Mucosa of rectum (tissue), 2 donors: ENCODE measurements at regions not wholly inside any gene's neighbourhood (a gene's known extent, or its start where the extent isn't known, plus 50 kb on each side); places are given as distances from the start of the nearest gene placed in this dataset.

Experiments
- H3K27ac ChIP-seq, 2 donors: one replicate each; pipeline ENCODE4 v1.7.0; 2013; ENCODE audit warnings: inconsistent platforms in 2 of 2, low read depth in 2 of 2, low read length in 2 of 2
- H3K27me3 ChIP-seq, 2 donors: one replicate each; pipeline ENCODE4 v1.7.0; 2013; ENCODE audit warnings: low read length in 2 of 2; ENCODE audit not compliant: control insufficient read depth in 2 of 2, insufficient read depth in 2 of 2
- H3K36me3 ChIP-seq, 2 donors: one replicate each; pipeline ENCODE4 v1.7.0; 2013; ENCODE audit warnings: low read length in 2 of 2; ENCODE audit not compliant: control insufficient read depth in 2 of 2, insufficient read depth in 2 of 2
- H3K4me1 ChIP-seq, 2 donors: one replicate each; pipeline ENCODE4 v1.7.0; 2013; ENCODE audit warnings: low read length in 2 of 2, mild to moderate bottlenecking in 1 of 2; ENCODE audit not compliant: control insufficient read depth in 2 of 2, insufficient read depth in 2 of 2
- H3K4me3 ChIP-seq, 2 donors: one replicate each; pipeline ENCODE4 v1.7.0; 2013; ENCODE audit warnings: low read length in 2 of 2
- H3K9ac ChIP-seq, 2 donors: one replicate each; pipeline ENCODE4 v1.7.0; 2013; ENCODE audit warnings: low read length in 2 of 2, low read depth in 1 of 2, mild to moderate bottlenecking in 1 of 2
- H3K9me3 ChIP-seq, 2 donors: one replicate each; pipeline ENCODE4 v1.7.0; 2013; ENCODE audit warnings: low read length in 2 of 2; ENCODE audit not compliant: control insufficient read depth in 2 of 2
- donor health status: healthy.
- donor health status: Normal muscosa, but diverticular disease.

GRCh38 chr13:105319875-105320274 is 1215.6 kb downstream of the EFNB2 start:
- Histone ChIP-seq H3K27me3 (no peaks in the 10 kb centered on the region), H3K36me3 (no peaks in the 10 kb centered on the region), H3K4me1 (no peaks in the 10 kb centered on the region), H3K9ac (no peak overlapping the region), H3K27ac (no peak overlapping the region), H3K9me3 (no peaks in the 10 kb centered on the region), H3K4me3 (no peak overlapping the region)

GRCh38 chr13:105316731-105317130 is 1218.7 kb downstream of the EFNB2 start:
- Histone ChIP-seq H3K36me3 (no peaks in the 10 kb centered on the region), H3K27ac (no peak overlapping the region), H3K9me3 (no peaks in the 10 kb centered on the region), H3K27me3 (no peaks in the 10 kb centered on the region), H3K4me3 (no peak overlapping the region), H3K4me1 (no peaks in the 10 kb centered on the region), H3K9ac (no peak overlapping the region)

- Histone ChIP-seq H3K36me3 (no peaks in the 10 kb centered on the region), H3K4me3 (no peak overlapping the region), H3K27me3 (no peaks in the 10 kb centered on the region), H3K4me1 (no peaks in the 10 kb centered on the region), H3K9ac (no peak overlapping the region), H3K9me3 (no peaks in the 10 kb centered on the region), H3K27ac (no peak overlapping the region)
These were observed 1222.6 kb downstream of the EFNB2 start for GRCh38 chr13:105312906-105313305.

GRCh38 chr13:105311094-105311493 is 1224.4 kb downstream of the EFNB2 start:
- H3K9me3 ChIP-seq: no peaks in the 10 kb centered on the region
- H3K27me3 ChIP-seq: no peaks in the 10 kb centered on the region
- no peak overlapping the region for H3K4me3 ChIP-seq
- no peak overlapping the region for H3K9ac ChIP-seq
- no peaks in the 10 kb centered on the region for H3K36me3 ChIP-seq
- H3K4me1 ChIP-seq: no peaks in the 10 kb centered on the region
- H3K27ac ChIP-seq: no peak overlapping the region

- Histone ChIP-seq H3K27me3 (no peaks in the 10 kb centered on the region), H3K4me3 (no peak overlapping the region), H3K9ac (no peak overlapping the region), H3K36me3 (no peaks in the 10 kb centered on the region), H3K4me1 (no peaks in the 10 kb centered on the region), H3K9me3 (no peaks in the 10 kb centered on the region), H3K27ac (no peak overlapping the region)
These were observed 1227.7 kb downstream of the EFNB2 start for GRCh38 chr13:105307776-105308175.

GRCh38 chr13:105297839-105298238 is 1237.6 kb downstream of the EFNB2 start:
- no peaks in the 10 kb centered on the region for H3K27me3 ChIP-seq
- H3K9me3 ChIP-seq: no peaks in the 10 kb centered on the region
- no peak overlapping the region for H3K27ac ChIP-seq
- no peaks in the 10 kb centered on the region for H3K4me1 ChIP-seq
- H3K4me3 ChIP-seq: no peak overlapping the region
- H3K9ac ChIP-seq: no peak overlapping the region
- H3K36me3 ChIP-seq: no peaks in the 10 kb centered on the region

- Histone ChIP-seq H3K9ac (no peak overlapping the region), H3K4me1 (no peaks in the 10 kb centered on the region), H3K4me3 (no peak overlapping the region), H3K36me3 (no peaks in the 10 kb centered on the region), H3K27ac (no peak overlapping the region), H3K9me3 (no peaks in the 10 kb centered on the region), H3K27me3 (no peaks in the 10 kb centered on the region)
These were observed 1243.5 kb downstream of the EFNB2 start for GRCh38 chr13:105291987-105292386.

GRCh38 chr13:105290596-105290995 is 1244.9 kb downstream of the EFNB2 start:
- Histone ChIP-seq H3K36me3 (no peaks in the 10 kb centered on the region), H3K9ac (no peak overlapping the region), H3K4me3 (no peak overlapping the region), H3K4me1 (no peaks in the 10 kb centered on the region), H3K27ac (no peak overlapping the region), H3K27me3 (no peaks in the 10 kb centered on the region), H3K9me3 (no peaks in the 10 kb centered on the region)

GRCh38 chr13:105285526-105285925 is 1249.9 kb downstream of the EFNB2 start:
- H3K4me3 ChIP-seq: no peak overlapping the region

GRCh38 chr13:105282406-105283285 is 1252.8 kb downstream of the EFNB2 start:
- Histone ChIP-seq H3K27me3 (no peaks in the 10 kb centered on the region), H3K9ac (no peak overlapping the region), H3K9me3 (no peaks in the 10 kb centered on the region), H3K36me3 (no peaks in the 10 kb centered on the region), H3K4me3 (no peak overlapping the region), H3K4me1 (no peaks in the 10 kb centered on the region), H3K27ac (no peak overlapping the region)

More at GRCh38 chr13:105285526-105285925, 1249.9 kb downstream of the EFNB2 start:
- no peaks in the 10 kb centered on the region for H3K36me3 ChIP-seq
- no peaks in the 10 kb centered on the region for H3K27me3 ChIP-seq
- no peaks in the 10 kb centered on the region for H3K9me3 ChIP-seq
- no peaks in the 10 kb centered on the region for H3K4me1 ChIP-seq
- no peak overlapping the region for H3K27ac ChIP-seq
- H3K9ac ChIP-seq: no peak overlapping the region
